ENCODE measurements at regions not wholly inside any gene's neighbourhood (a gene's known extent, or its start where the extent isn't known, plus 50 kb on each side); places are given as distances from the start of the nearest gene placed in this dataset.

- TF ChIP-seq CTCF (IDR thresholded peaks at IDR 0.05) (no peak), EZH2 (IDR thresholded peaks at IDR 0.05; ENCODE audit: borderline replicate concordance, insufficient read depth, low read depth, low read length, poor library complexity, severe bottlenecking) (no peak)
- ATAC-seq (ENCODE audit: low read depth) = no peak
- Mint-ChIP-seq H3K27me3 (no peaks in the 10 kb centered on the region), H3K9me3 (ENCODE audit: insufficient read depth) (no peaks in the 10 kb centered on the region), H3K27ac (no peak overlapping the region), H3K4me1 (no peaks in the 10 kb centered on the region), H3K4me3 (no peak overlapping the region)
- POLR2A ChIA-PET = no interaction called here
- Histone ChIP-seq H3K9ac (ENCODE audit: low read length) (no peak overlapping the region), H3K9me3 (ENCODE audit: control extremely low read depth in 1 of 3, control insufficient read depth in 2 of 3, insufficient read depth in 1 of 3, low read length in 2 of 3) (no peaks in the 10 kb centered on the region), H3K27me3 (replicated peaks in 1 of 4; ENCODE audit: control extremely low read depth in 1 of 4, control insufficient read depth in 3 of 4, insufficient read depth in 4 of 4, low read length in 3 of 4) (no peaks in the 10 kb centered on the region), H4K20me1 (ENCODE audit: control insufficient read depth, insufficient read depth, low read length, poor library complexity, severe bottlenecking) (no peaks in the 10 kb centered on the region), H3K4me1 (ENCODE audit: control insufficient read depth in 2 of 2, insufficient read depth in 2 of 2, low read length in 2 of 2) (no peaks in the 10 kb centered on the region), H3K79me2 (ENCODE audit: control insufficient read depth, insufficient read depth, low read length) (no peaks in the 10 kb centered on the region), H3K4me2 (replicated peaks; ENCODE audit: low read depth, low read length, poor library complexity, severe bottlenecking) (no peak overlapping the region), H2AFZ (ENCODE audit: insufficient read depth, low read depth, low read length, poor library complexity, severe bottlenecking) (no peak overlapping the region), H3K27ac (ENCODE audit: low read length in 2 of 2) (no peak overlapping the region), H3K36me3 (replicated peaks in 1 of 2; ENCODE audit: control extremely low read depth in 1 of 2, control insufficient read depth in 1 of 2, extremely low read depth in 1 of 2, insufficient read depth in 2 of 2, low read length in 1 of 2) (no peaks in the 10 kb centered on the region), H3K4me3 (ENCODE audit: control extremely low read depth in 1 of 5, extremely low read depth in 1 of 5, insufficient read depth in 1 of 5, low read depth in 2 of 5, low read length in 4 of 5) (no peak overlapping the region)
- CTCF ChIA-PET = no interaction called here
- intact Hi-C loops (cut with micrococcal nuclease) = no loop called here
- no peak for DNase-seq
- no CpG with 5 or more reads among the region's 1 CpG for WGBS (ENCODE audit: insufficient coverage)
These were observed 166.6 kb upstream of the GLRA2 start for GRCh38 chrX:14362721-14363120.

GRCh38 chrX:14361435-14361834 is 167.9 kb upstream of the GLRA2 start:
- Histone ChIP-seq H3K4me3 (ENCODE audit: control extremely low read depth in 1 of 5, extremely low read depth in 1 of 5, insufficient read depth in 1 of 5, low read depth in 2 of 5, low read length in 4 of 5) (no peak overlapping the region), H3K4me2 (replicated peaks; ENCODE audit: low read depth, low read length, poor library complexity, severe bottlenecking) (no peak overlapping the region), H3K9me3 (ENCODE audit: control extremely low read depth in 1 of 3, control insufficient read depth in 2 of 3, insufficient read depth in 1 of 3, low read length in 2 of 3) (no peaks in the 10 kb centered on the region), H3K27ac (ENCODE audit: low read length in 2 of 2) (no peak overlapping the region), H2AFZ (ENCODE audit: insufficient read depth, low read depth, low read length, poor library complexity, severe bottlenecking) (no peak overlapping the region), H3K79me2 (ENCODE audit: control insufficient read depth, insufficient read depth, low read length) (no peaks in the 10 kb centered on the region), H4K20me1 (ENCODE audit: control insufficient read depth, insufficient read depth, low read length, poor library complexity, severe bottlenecking) (no peaks in the 10 kb centered on the region), H3K36me3 (replicated peaks in 1 of 2; ENCODE audit: control extremely low read depth in 1 of 2, control insufficient read depth in 1 of 2, extremely low read depth in 1 of 2, insufficient read depth in 2 of 2, low read length in 1 of 2) (no peaks in the 10 kb centered on the region), H3K4me1 (ENCODE audit: control insufficient read depth in 2 of 2, insufficient read depth in 2 of 2, low read length in 2 of 2) (no peaks in the 10 kb centered on the region), H3K9ac (ENCODE audit: low read length) (no peak overlapping the region), H3K27me3 (replicated peaks in 1 of 4; ENCODE audit: control extremely low read depth in 1 of 4, control insufficient read depth in 3 of 4, insufficient read depth in 4 of 4, low read length in 3 of 4) (no peaks in the 10 kb centered on the region)
- TF ChIP-seq EZH2 (IDR thresholded peaks at IDR 0.05; ENCODE audit: borderline replicate concordance, insufficient read depth, low read depth, low read length, poor library complexity, severe bottlenecking) (no peak), CTCF (IDR thresholded peaks at IDR 0.05) (no peak)
- POLR2A ChIA-PET = no interaction called here
- no peak for ATAC-seq (ENCODE audit: low read depth)
- Mint-ChIP-seq H3K27ac (no peak overlapping the region), H3K9me3 (ENCODE audit: insufficient read depth) (no peaks in the 10 kb centered on the region), H3K27me3 (no peaks in the 10 kb centered on the region), H3K4me3 (no peak overlapping the region), H3K4me1 (no peaks in the 10 kb centered on the region)
- DNase-seq = no peak
- CTCF ChIA-PET = no interaction called here
- intact Hi-C loops (cut with micrococcal nuclease) = no loop called here
- WGBS (ENCODE audit: insufficient coverage) = no CpG with 5 or more reads among the region's 2 CpGs

Measured in B cell (primary cell).